ENCODE measurements at regions not wholly inside any gene's neighbourhood (a gene's known extent, or its start where the extent isn't known, plus 50 kb on each side); places are given as distances from the start of the nearest gene placed in this dataset.
A peak's percentile ranks its signal among the peaks of the same experiment; 100 is the strongest.
"Not testable (repeated sequence)": the region's sequence is repeated elsewhere in the genome, so short reads cannot be mapped to it uniquely, and the experiment has no call there.

- Histone ChIP-seq H3K4me1 (ENCODE audit: low read length) (no peaks in the 10 kb centered on the region), H3K9ac (ENCODE audit: low read length) (no peak overlapping the region), H3K4me2 (ENCODE audit: low read depth, low read length) (no peak overlapping the region), H3K27ac (ENCODE audit: low read length) (no peak overlapping the region), H3K27me3 (replicated peaks; ENCODE audit: insufficient read depth, low read length) (no peaks in the 10 kb centered on the region), H3K4me3 (ENCODE audit: low read length) (no peak overlapping the region), H3K9me3 (replicated peaks; ENCODE audit: insufficient read depth, low read length) (no peaks in the 10 kb centered on the region), H3K36me3 (replicated peaks; ENCODE audit: insufficient read depth, low read length) (no peaks in the 10 kb centered on the region), H2AFZ (ENCODE audit: low read length) (no peak overlapping the region), H3K79me2 (ENCODE audit: low read length) (no peaks in the 10 kb centered on the region), H4K20me1 (ENCODE audit: insufficient read depth, low read length) (no peaks in the 10 kb centered on the region), H3F3A (ENCODE audit: insufficient read depth, low read length) (no peaks in the 10 kb centered on the region), H3K9me2 (replicated peaks; ENCODE audit: insufficient read depth, low read length) (no peaks in the 10 kb centered on the region)
- no peak for TF ChIP-seq EZH2phosphoT487 (IDR thresholded peaks at IDR 0.05; ENCODE audit: low read length)
- no peak for TF ChIP-seq EZH2 (optimal IDR thresholded peaks at IDR 0.05; ENCODE audit: low read depth, low read length)
- TF ChIP-seq CTCF (IDR thresholded peaks at IDR 0.05; ENCODE audit: low read length), result no peak
- no peak for DNase-seq
These were observed 130.3 kb downstream of the ADCYAP1 start for GRCh38 chr18:1034971-1035370.

GRCh38 chr18:1036926-1037325 is 132.3 kb downstream of the ADCYAP1 start:
- no peaks in the 10 kb centered on the region for H3F3A ChIP-seq (ENCODE audit: insufficient read depth, low read length)
- H3K27ac ChIP-seq (ENCODE audit: low read length), result no peak overlapping the region
- no peaks in the 10 kb centered on the region for H3K36me3 ChIP-seq (replicated peaks; ENCODE audit: insufficient read depth, low read length)
- TF ChIP-seq EZH2phosphoT487 (IDR thresholded peaks at IDR 0.05; ENCODE audit: low read length) (no peak), EZH2 (optimal IDR thresholded peaks at IDR 0.05; ENCODE audit: low read depth, low read length) (no peak)
- no peak overlapping the region for H3K9ac ChIP-seq (ENCODE audit: low read length)
- no peaks in the 10 kb centered on the region for H3K9me3 ChIP-seq (replicated peaks; ENCODE audit: insufficient read depth, low read length)
- no peaks in the 10 kb centered on the region for H3K27me3 ChIP-seq (replicated peaks; ENCODE audit: insufficient read depth, low read length)
- 0 out of 2 replicates have a peak overlapping the region, but pooled peaks have one; percentile 3 for H3K4me2 ChIP-seq (ENCODE audit: low read depth, low read length)
- H3K9me2 ChIP-seq (replicated peaks; ENCODE audit: insufficient read depth, low read length), result no peaks in the 10 kb centered on the region
- H3K4me1 ChIP-seq (ENCODE audit: low read length), result no peaks in the 10 kb centered on the region
- no peak overlapping the region for H2AFZ ChIP-seq (ENCODE audit: low read length)
- H3K4me3 ChIP-seq (ENCODE audit: low read length), result no peak overlapping the region
- H3K79me2 ChIP-seq (ENCODE audit: low read length), result no peaks in the 10 kb centered on the region
- DNase-seq, result peak; percentile 40
- no peaks in the 10 kb centered on the region for H4K20me1 ChIP-seq (ENCODE audit: insufficient read depth, low read length)

- Histone ChIP-seq H4K20me1 (ENCODE audit: insufficient read depth, low read length) (no peaks in the 10 kb centered on the region), H3K36me3 (replicated peaks; ENCODE audit: insufficient read depth, low read length) (no peaks in the 10 kb centered on the region), H3K9ac (ENCODE audit: low read length) (no peak overlapping the region), H3K27me3 (replicated peaks; ENCODE audit: insufficient read depth, low read length) (no peaks in the 10 kb centered on the region), H3K9me2 (replicated peaks; ENCODE audit: insufficient read depth, low read length) (no peaks in the 10 kb centered on the region), H3K4me2 (ENCODE audit: low read depth, low read length) (no peak overlapping the region), H3F3A (ENCODE audit: insufficient read depth, low read length) (no peaks in the 10 kb centered on the region), H3K27ac (ENCODE audit: low read length) (no peak overlapping the region), H3K79me2 (ENCODE audit: low read length) (no peaks in the 10 kb centered on the region), H3K9me3 (replicated peaks; ENCODE audit: insufficient read depth, low read length) (no peaks in the 10 kb centered on the region), H3K4me1 (ENCODE audit: low read length) (no peaks in the 10 kb centered on the region), H3K4me3 (ENCODE audit: low read length) (no peak overlapping the region), H2AFZ (ENCODE audit: low read length) (no peak overlapping the region)
- no peak for TF ChIP-seq EZH2phosphoT487 (IDR thresholded peaks at IDR 0.05; ENCODE audit: low read length)
- TF ChIP-seq EZH2 (optimal IDR thresholded peaks at IDR 0.05; ENCODE audit: low read depth, low read length), result no peak
- no peak for TF ChIP-seq CTCF (IDR thresholded peaks at IDR 0.05; ENCODE audit: low read length)
- DNase-seq, result no peak
These were observed 133.1 kb downstream of the ADCYAP1 start for GRCh38 chr18:1037776-1038175.

GRCh38 chr18:1039421-1039820 is 134.8 kb downstream of the ADCYAP1 start:
- Histone ChIP-seq H3K9ac (ENCODE audit: low read length) (no peak overlapping the region), H3K27me3 (replicated peaks; ENCODE audit: insufficient read depth, low read length) (no peaks in the 10 kb centered on the region), H3K79me2 (ENCODE audit: low read length) (no peaks in the 10 kb centered on the region), H3K27ac (ENCODE audit: low read length) (no peak overlapping the region), H3K36me3 (replicated peaks; ENCODE audit: insufficient read depth, low read length) (no peaks in the 10 kb centered on the region), H3K4me1 (ENCODE audit: low read length) (no peaks in the 10 kb centered on the region), H4K20me1 (ENCODE audit: insufficient read depth, low read length) (no peaks in the 10 kb centered on the region), H3K9me2 (replicated peaks; ENCODE audit: insufficient read depth, low read length) (no peaks in the 10 kb centered on the region), H2AFZ (ENCODE audit: low read length) (no peak overlapping the region), H3K4me2 (ENCODE audit: low read depth, low read length) (no peak overlapping the region), H3K4me3 (ENCODE audit: low read length) (no peak overlapping the region), H3K9me3 (replicated peaks; ENCODE audit: insufficient read depth, low read length) (no peaks in the 10 kb centered on the region), H3F3A (ENCODE audit: insufficient read depth, low read length) (no peaks in the 10 kb centered on the region)
- no peak for DNase-seq
- TF ChIP-seq EZH2phosphoT487 (IDR thresholded peaks at IDR 0.05; ENCODE audit: low read length) (no peak), EZH2 (optimal IDR thresholded peaks at IDR 0.05; ENCODE audit: low read depth, low read length) (no peak), CTCF (IDR thresholded peaks at IDR 0.05; ENCODE audit: low read length) (no peak)

GRCh38 chr18:1043039-1043438 is 138.4 kb downstream of the ADCYAP1 start:
- H3K4me2 ChIP-seq (ENCODE audit: low read depth, low read length); H3K4me3 ChIP-seq (ENCODE audit: low read length); H3K9ac ChIP-seq (ENCODE audit: low read length); H3F3A ChIP-seq (ENCODE audit: insufficient read depth, low read length); H3K4me1 ChIP-seq (ENCODE audit: low read length); H2AFZ ChIP-seq (ENCODE audit: low read length); H3K9me2 ChIP-seq (replicated peaks; ENCODE audit: insufficient read depth, low read length); H3K27ac ChIP-seq (ENCODE audit: low read length); H3K27me3 ChIP-seq (replicated peaks; ENCODE audit: insufficient read depth, low read length); H3K9me3 ChIP-seq (replicated peaks; ENCODE audit: insufficient read depth, low read length); H3K79me2 ChIP-seq (ENCODE audit: low read length); H4K20me1 ChIP-seq (ENCODE audit: insufficient read depth, low read length); H3K36me3 ChIP-seq (replicated peaks; ENCODE audit: insufficient read depth, low read length); DNase-seq: not testable (repeated sequence)
